Gastroesophageal sphincter (tissue), 3 donors: ENCODE measurements at regions not wholly inside any gene's neighbourhood (a gene's known extent, or its start where the extent isn't known, plus 50 kb on each side); places are given as distances from the start of the nearest gene placed in this dataset.

Experiments
- EP300 ChIP-seq: sonication (generic); formaldehyde crosslinking; IDR thresholded peaks from one replicate; pipeline ENCODE4 v1.6.1; 2017; ENCODE audit warnings: antibody characterized with exemption, mild to moderate bottlenecking
- POLR2A ChIP-seq, 2 donors: fragments of 450-650 bp; IDR thresholded peaks; one replicate each; pipeline ENCODE4 v1.6.1; 2017; ENCODE audit warnings: antibody characterized with exemption in 2 of 2, mild to moderate bottlenecking in 2 of 2, moderate library complexity in 1 of 2
- TF ChIP-seq, protein P1 (sequence below), 4 experiments: fragments of 200-600 bp in 2 of 4; fragments of 450-650 bp in 2 of 4; sonication (generic) in 1 of 4; IDR thresholded peaks; one replicate each; pipeline ENCODE4 v1.5.1; 2017 to 2019; ENCODE audit warnings: antibody characterized with exemption in 4 of 4, mild to moderate bottlenecking in 2 of 4, moderate library complexity in 2 of 4

- TF ChIP-seq, protein P1, sequence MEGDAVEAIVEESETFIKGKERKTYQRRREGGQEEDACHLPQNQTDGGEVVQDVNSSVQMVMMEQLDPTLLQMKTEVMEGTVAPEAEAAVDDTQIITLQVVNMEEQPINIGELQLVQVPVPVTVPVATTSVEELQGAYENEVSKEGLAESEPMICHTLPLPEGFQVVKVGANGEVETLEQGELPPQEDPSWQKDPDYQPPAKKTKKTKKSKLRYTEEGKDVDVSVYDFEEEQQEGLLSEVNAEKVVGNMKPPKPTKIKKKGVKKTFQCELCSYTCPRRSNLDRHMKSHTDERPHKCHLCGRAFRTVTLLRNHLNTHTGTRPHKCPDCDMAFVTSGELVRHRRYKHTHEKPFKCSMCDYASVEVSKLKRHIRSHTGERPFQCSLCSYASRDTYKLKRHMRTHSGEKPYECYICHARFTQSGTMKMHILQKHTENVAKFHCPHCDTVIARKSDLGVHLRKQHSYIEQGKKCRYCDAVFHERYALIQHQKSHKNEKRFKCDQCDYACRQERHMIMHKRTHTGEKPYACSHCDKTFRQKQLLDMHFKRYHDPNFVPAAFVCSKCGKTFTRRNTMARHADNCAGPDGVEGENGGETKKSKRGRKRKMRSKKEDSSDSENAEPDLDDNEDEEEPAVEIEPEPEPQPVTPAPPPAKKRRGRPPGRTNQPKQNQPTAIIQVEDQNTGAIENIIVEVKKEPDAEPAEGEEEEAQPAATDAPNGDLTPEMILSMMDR (IDR thresholded peaks at IDR 0.05): no peak
- TF ChIP-seq POLR2A (IDR thresholded peaks at IDR 0.05) (no peak), EP300 (no peak)
Measured at GRCh38 chr14:29043737-29044136, 277.1 kb downstream of the FOXG1 start.
